Suprapubic skin (tissue), 4 donors: ENCODE measurements at regions not wholly inside any gene's neighbourhood (a gene's known extent, or its start where the extent isn't known, plus 50 kb on each side); places are given as distances from the start of the nearest gene placed in this dataset.

Experiments
- DNase-seq, 2 donors: peaks; one replicate each; pipeline ENCODE4 v3.0.0-alpha.2; 2019; ENCODE audit warnings: low spot score in 2 of 2
- H3K27ac ChIP-seq: fragments of 200-600 bp; sonication (generic); one replicate; pipeline ENCODE4 v1.5.1; 2019
- H3K27me3 ChIP-seq: fragments of 200-600 bp; sonication (generic); one replicate; pipeline ENCODE4 v1.5.1; 2019
- H3K36me3 ChIP-seq: fragments of 200-600 bp; sonication (generic); one replicate; pipeline ENCODE4 v1.5.1; 2019
- H3K4me1 ChIP-seq: fragments of 200-600 bp; sonication (generic); one replicate; pipeline ENCODE4 v1.5.1; 2019
- H3K4me3 ChIP-seq: fragments of 200-600 bp; sonication (generic); one replicate; pipeline ENCODE4 v1.5.1; 2019; ENCODE audit warnings: mild to moderate bottlenecking
- H3K9me3 ChIP-seq: fragments of 200-600 bp; sonication (generic); one replicate; pipeline ENCODE4 v1.5.1; 2019
- CTCF ChIP-seq, 2 donors: fragments of 200-600 bp in 1 of 2; fragments of 450-650 bp in 1 of 2; sonication (generic) in 1 of 2; IDR thresholded peaks; one replicate each; pipeline ENCODE4 v1.5.1; 2016 to 2019; ENCODE audit warnings: antibody characterized with exemption in 2 of 2, mild to moderate bottlenecking in 1 of 2, moderate library complexity in 1 of 2
- EP300 ChIP-seq: sonication (generic); formaldehyde crosslinking; IDR thresholded peaks from one replicate; pipeline ENCODE4 v1.6.1; 2017; ENCODE audit warnings: antibody characterized with exemption
- POLR2A ChIP-seq, 2 donors: fragments of 450-650 bp; IDR thresholded peaks; one replicate each; pipeline ENCODE4 v1.6.1; 2017; ENCODE audit warnings: antibody characterized with exemption in 2 of 2, mild to moderate bottlenecking in 2 of 2, moderate library complexity in 2 of 2
- POLR2AphosphoS5 ChIP-seq, 3 donors: sonication (generic); formaldehyde crosslinking; IDR thresholded peaks; one replicate each; pipeline ENCODE4 v1.6.1; 2017; ENCODE audit warnings: antibody characterized with exemption in 3 of 3
- WGBS: methylation state at CpG from one replicate; pipeline ENCODE4 v1.1.5; 2018; 5-methylcytosine and 5-hydroxymethylcytosine counted together

- Histone ChIP-seq H3K27ac (no peak overlapping the region), H3K9me3 (no peaks in the 10 kb centered on the region), H3K4me3 (no peak overlapping the region), H3K4me1 (no peaks in the 10 kb centered on the region), H3K36me3 (peaks cover 33% of the 10 kb centered on the region), H3K27me3 (no peaks in the 10 kb centered on the region)
- TF ChIP-seq EP300: no peak
- DNase-seq: no peak
- WGBS: 93% methylated on average over 4 of the region's 4 CpGs
Observed at GRCh38 chr15:62765916-62766315, 276.6 kb upstream of the TPM1 start.

GRCh38 chr15:62766599-62766998 is 275.9 kb upstream of the TPM1 start:
- TF ChIP-seq POLR2A (IDR thresholded peaks at IDR 0.05) (no peak), POLR2AphosphoS5 (IDR thresholded peaks at IDR 0.05) (no peak), EP300 (no peak), CTCF (IDR thresholded peaks at IDR 0.05) (no peak)
- Histone ChIP-seq H3K4me1 (no peaks in the 10 kb centered on the region), H3K27me3 (no peaks in the 10 kb centered on the region), H3K36me3 (peaks cover 32% of the 10 kb centered on the region), H3K27ac (no peak overlapping the region), H3K9me3 (no peaks in the 10 kb centered on the region), H3K4me3 (no peak overlapping the region)
- 82% methylated on average over 4 of the region's 4 CpGs for WGBS
- no peak for DNase-seq

- WGBS: 89% methylated on average over 3 of the region's 3 CpGs
- TF ChIP-seq POLR2AphosphoS5 (IDR thresholded peaks at IDR 0.05) (no peak), POLR2A (IDR thresholded peaks at IDR 0.05) (no peak), CTCF (IDR thresholded peaks at IDR 0.05) (no peak), EP300 (no peak)
- no peak for DNase-seq
- Histone ChIP-seq H3K9me3 (no peaks in the 10 kb centered on the region), H3K4me1 (no peaks in the 10 kb centered on the region), H3K36me3 (peaks cover 24% of the 10 kb centered on the region), H3K27me3 (no peaks in the 10 kb centered on the region), H3K4me3 (no peak overlapping the region), H3K27ac (no peak overlapping the region)
Observed at GRCh38 chr15:62769604-62770003, 272.9 kb upstream of the TPM1 start.

GRCh38 chr15:62770111-62770660 is 272.4 kb upstream of the TPM1 start:
- Histone ChIP-seq H3K36me3 (peaks cover 24% of the 10 kb centered on the region), H3K4me3 (no peak overlapping the region), H3K9me3 (no peaks in the 10 kb centered on the region), H3K4me1 (no peaks in the 10 kb centered on the region), H3K27ac (no peak overlapping the region), H3K27me3 (no peaks in the 10 kb centered on the region)
- TF ChIP-seq EP300 (no peak), POLR2AphosphoS5 (IDR thresholded peaks at IDR 0.05) (no peak), CTCF (IDR thresholded peaks at IDR 0.05) (no peak), POLR2A (IDR thresholded peaks at IDR 0.05) (no peak)
- 86% methylated on average over 8 of the region's 11 CpGs for WGBS
- peak in 1 of 2 donors; percentile 65 for DNase-seq

GRCh38 chr15:62770752-62771151 is 271.8 kb upstream of the TPM1 start:
- no peak overlapping the region for H3K4me3 ChIP-seq
- no peaks in the 10 kb centered on the region for H3K4me1 ChIP-seq
- H3K27me3 ChIP-seq: no peaks in the 10 kb centered on the region
- no peaks in the 10 kb centered on the region for H3K9me3 ChIP-seq
- H3K27ac ChIP-seq: no peak overlapping the region
- no peak for DNase-seq
- peaks cover 24% of the 10 kb centered on the region for H3K36me3 ChIP-seq
- whole genome bisulfite sequencing: 71% methylated on average over 7 of the region's 7 CpGs
- TF ChIP-seq POLR2AphosphoS5 (IDR thresholded peaks at IDR 0.05): no peak
- no peak for TF ChIP-seq EP300
- TF ChIP-seq CTCF (IDR thresholded peaks at IDR 0.05): no peak
- TF ChIP-seq POLR2A (IDR thresholded peaks at IDR 0.05): no peak

- peaks cover 20% of the 10 kb centered on the region for H3K36me3 ChIP-seq
- no peaks in the 10 kb centered on the region for H3K4me1 ChIP-seq
- WGBS: 93% methylated on average over 2 of the region's 2 CpGs
- no peaks in the 10 kb centered on the region for H3K9me3 ChIP-seq
- H3K4me3 ChIP-seq: no peak overlapping the region
- no peak for DNase-seq
- H3K27me3 ChIP-seq: no peaks in the 10 kb centered on the region
- H3K27ac ChIP-seq: no peak overlapping the region
- no peak for TF ChIP-seq CTCF (IDR thresholded peaks at IDR 0.05)
- no peak for TF ChIP-seq POLR2AphosphoS5 (IDR thresholded peaks at IDR 0.05)
- TF ChIP-seq EP300: no peak
- TF ChIP-seq POLR2A (IDR thresholded peaks at IDR 0.05): no peak
Observed at GRCh38 chr15:62771234-62771633, 271.3 kb upstream of the TPM1 start.
